ENCODE measurements at regions not wholly inside any gene's neighbourhood (a gene's known extent, or its start where the extent isn't known, plus 50 kb on each side); places are given as distances from the start of the nearest gene placed in this dataset.

DNA sequence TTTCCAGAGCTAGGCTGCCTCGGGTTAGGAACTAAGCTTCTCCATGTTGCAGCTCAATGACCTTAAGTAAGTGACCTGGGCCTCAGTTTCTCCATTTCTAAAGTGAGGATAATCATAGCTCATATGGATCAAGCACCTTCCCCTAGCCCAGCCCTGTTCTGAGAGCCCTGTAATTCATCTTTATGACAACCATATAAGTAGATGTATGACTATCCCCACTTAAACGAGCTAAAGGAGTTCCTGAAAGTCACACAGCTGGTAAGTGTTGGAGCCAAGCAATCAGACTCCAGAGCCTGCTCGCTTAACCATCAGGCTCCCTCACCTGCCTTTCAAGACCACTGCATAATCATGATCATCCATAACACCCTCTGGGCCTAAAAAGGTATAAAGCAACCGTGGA is 135.4 kb downstream of the SP3 start:
- DNase-seq = no peak

DNA sequence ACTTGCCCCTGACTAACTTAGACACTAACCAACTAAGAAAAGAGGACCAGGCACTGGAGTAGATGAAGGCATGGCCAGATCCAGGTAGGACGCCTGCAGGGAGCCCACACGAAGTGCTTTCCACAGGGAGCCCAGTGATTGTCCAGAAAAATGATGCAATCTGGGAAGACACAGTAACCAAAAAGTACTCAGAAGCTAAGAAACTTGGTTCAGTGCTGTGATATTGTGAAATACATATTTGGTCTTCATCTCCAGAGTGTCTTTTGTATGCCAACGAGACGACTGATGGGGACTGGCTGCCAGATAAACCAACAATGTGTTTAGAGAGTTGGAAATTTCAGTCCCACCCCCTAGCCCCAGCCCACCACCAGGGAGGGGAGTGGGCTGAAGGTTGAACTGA is 135.0 kb downstream of the SP3 start:
- no peak for DNase-seq

DNA sequence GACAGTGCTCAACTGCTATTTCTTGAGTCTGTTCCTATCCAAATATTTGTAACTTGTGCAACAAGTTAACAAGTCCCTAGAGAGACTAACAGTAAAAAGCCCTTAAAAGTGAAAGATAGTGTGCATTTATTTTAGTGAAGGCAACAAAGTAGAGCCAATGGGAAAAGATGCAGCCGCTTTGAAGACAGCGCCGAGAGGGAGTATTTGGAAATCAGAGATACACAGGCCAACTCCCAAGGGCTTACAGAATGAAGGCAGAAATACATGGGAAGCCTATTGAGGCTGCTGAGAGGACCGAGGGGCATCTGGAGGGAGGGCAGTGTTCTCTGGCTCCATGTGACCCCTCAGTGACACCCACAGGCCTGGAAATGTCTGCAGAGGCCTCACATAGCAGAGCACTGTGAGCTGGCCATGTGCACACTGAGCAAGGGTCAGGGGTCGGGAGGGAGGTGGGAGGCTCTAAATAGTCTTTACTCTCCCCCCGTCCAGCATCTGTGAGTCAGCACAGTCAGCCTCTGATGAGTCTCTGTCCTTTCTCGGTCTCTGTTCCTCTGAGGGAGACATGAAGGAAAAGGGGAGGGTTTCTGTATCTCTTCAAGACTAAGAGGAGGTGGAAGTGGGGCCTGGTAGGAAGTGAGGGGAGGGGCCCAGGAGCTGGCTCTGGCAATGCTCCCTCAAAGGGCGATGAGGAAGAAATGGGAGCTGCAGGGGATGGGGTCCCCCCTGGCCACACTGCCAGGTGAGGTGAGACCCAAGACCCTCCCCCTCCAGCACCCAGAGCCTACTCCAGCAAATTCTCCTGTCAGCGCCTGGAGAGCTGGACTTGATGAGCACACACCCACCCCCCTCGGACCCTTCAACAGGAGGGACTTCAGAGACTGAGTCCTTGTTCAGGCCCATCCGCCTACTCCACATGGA is 133.6 kb downstream of the SP3 start:
- no peak for DNase-seq

DNA sequence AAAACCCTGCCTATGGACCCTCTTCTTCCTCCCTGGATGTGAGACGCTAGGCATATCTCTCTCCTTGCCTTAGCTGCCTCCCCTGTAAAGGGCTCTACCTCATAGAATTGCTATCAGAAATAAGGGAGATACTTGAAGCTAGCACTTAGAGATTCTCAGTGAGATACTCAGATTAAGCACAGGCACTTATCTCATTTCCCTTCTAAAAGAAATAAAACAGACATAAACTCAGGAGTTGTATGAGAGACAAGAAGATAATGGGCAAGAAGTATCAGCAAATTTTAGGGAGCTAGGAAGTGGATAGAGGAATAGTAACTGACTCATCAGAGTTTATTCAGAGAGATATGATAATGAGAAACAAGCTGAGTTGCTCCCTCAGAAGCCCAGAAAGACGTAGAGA is 131.0 kb downstream of the SP3 start:
- DNase-seq = no peak

DNA sequence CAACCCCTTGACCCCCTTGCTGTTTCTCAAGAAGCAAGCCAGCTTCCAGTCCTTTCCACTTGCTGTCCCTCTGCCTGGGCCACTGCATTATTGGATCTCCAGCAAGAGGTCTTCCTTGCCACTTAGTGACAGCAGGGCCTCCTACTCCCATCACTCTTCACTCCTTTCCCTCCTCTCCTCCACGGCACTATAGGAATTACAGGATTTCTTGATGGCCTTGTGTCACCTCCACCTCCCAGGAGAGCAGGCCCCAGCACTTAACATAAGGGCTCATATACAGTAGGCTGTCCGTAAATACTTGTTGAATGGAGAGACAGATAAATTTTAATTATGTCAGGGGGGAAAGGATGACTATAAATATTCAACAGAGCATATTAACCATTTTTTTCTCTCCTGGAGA is 129.4 kb downstream of the SP3 start:
- DNase-seq = no peak

DNA sequence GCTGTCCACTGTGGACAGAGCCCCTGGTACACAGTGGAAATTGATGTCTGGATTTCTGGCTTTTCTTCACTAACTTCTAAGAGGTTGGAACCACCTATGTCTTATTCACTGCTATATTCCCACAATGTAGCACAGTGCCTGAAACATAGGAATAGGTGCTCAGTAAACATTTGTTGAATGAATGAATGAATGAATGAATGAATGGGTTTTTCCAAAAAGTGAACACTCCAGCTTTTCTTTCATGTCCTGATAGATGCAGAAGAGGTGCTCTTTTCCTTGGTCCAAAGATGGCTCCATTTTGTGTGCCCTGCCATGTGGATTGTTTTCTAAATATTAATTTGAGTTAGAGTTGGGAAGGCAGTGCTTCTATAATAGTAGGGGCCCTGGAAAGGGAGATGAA is 124.1 kb downstream of the SP3 start:
- no peak for DNase-seq

DNA sequence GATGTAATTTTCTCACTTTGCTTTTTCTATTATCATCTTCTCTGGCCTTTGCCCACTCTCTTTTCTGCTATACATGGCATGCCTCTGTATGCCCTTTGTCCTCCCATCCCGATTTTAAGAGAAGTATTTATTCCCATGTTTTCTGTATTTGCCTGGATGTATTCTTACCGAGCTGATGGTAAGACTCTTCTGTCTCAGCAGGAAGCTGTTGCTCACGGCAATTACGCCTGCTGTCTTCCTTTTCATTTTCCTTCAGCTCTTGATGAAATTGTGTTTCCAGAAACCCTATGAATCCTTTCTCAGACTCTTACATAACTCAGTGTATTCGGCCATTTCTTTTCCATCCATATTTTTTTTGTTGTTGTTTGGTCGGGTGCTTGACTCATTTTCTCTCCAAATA is 121.6 kb downstream of the SP3 start:
- DNase-seq = no peak

DNA sequence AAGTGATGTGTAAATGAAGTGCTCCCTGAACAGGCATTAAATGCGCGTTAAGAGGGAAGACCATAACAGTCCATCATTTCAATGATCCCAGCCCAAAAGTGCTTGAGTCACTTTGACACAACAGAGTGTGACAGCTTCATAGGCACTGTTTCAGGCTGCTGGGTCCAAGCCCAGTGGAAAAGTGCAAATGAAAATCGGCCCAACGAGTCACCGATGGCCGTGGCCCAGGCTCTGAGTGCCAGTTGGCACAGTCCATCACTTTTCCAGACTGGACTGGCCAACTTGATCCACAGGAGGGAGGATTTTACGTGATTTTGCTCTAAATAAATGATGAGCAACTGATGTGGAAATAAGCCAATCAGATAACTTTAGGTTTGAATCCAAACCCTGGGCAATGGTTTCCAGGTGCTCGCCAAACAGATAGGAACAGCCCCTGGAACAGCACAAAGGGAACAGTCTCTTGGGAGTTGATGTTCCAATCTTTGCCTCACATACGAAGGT is 114.0 kb downstream of the SP3 start:
- DNase-seq = no peak

DNA sequence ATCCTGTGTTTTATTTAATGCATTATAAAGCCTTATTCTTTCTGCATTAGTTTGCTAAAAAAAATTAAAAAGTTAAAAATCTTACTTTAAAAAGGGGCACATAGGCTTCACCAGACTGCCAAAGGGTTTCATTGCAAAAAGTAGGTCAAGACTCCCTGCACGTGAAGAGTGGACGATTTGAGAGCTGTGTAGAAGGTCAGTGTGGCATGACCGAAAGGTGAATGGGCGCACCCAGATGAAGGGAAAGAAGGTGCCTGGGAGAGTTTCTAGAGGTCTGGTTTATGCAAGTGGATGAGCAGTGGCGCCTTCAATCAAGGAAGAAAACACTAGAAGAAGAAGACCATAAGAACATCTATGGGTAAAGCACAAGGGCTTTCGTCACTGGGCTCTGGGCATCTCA is 111.0 kb downstream of the SP3 start:
- DNase-seq = no peak

DNA sequence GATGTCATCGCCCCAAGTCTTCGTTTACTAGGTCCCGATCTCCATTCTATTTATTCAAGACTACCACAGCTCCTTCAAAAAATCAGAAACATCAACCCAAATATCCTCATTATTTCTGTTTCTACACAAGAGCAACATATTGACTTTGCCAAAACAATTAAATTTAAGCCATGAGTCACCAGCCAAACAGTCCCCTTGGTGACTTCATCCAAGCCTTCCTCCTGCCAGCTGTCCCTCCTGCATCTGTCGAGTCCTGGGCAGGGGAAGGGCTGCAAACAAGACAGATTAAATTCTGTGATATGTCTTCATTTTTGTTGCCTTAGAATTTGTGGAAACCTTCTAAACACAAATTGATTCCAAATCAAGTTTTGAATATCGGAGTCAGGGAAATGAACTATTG is 110.3 kb downstream of the SP3 start:
- DNase-seq = peak; percentile 96

DNA sequence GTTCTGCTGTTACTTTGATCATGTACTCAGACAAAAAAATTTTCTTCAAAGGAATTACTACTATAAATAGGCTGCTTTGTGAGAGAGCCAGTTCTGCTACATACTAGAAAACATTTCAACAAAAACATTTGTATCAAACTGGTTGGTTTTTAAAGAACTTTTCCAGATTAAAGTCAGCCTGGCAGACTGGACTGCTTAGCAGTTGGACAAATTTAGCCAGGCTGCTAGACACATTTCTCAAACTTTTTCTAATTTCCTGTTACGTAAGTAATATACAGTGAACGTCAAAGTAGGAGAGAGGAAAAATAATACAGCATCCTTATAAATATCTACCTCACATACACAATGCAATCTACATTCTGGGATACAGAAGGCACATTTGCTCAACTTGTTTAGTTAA is 109.5 kb downstream of the SP3 start:
- no peak for DNase-seq
